RPMI7951 (cell line): ENCODE measurements at regions not wholly inside any gene's neighbourhood (a gene's known extent, or its start where the extent isn't known, plus 50 kb on each side); places are given as distances from the start of the nearest gene placed in this dataset.

ENCODE experiments used
- DNase-seq: peaks from one replicate; pipeline ENCODE4 v3.0.0-alpha.2; 2012; ENCODE audit warnings: low read depth

GRCh38 chr11:128301756-128302155 is 285.6 kb downstream of the ETS1 start:
- DNase-seq, result no peak

- no peak for DNase-seq
Measured at GRCh38 chr11:128300785-128301184, 286.6 kb downstream of the ETS1 start.

DNA sequence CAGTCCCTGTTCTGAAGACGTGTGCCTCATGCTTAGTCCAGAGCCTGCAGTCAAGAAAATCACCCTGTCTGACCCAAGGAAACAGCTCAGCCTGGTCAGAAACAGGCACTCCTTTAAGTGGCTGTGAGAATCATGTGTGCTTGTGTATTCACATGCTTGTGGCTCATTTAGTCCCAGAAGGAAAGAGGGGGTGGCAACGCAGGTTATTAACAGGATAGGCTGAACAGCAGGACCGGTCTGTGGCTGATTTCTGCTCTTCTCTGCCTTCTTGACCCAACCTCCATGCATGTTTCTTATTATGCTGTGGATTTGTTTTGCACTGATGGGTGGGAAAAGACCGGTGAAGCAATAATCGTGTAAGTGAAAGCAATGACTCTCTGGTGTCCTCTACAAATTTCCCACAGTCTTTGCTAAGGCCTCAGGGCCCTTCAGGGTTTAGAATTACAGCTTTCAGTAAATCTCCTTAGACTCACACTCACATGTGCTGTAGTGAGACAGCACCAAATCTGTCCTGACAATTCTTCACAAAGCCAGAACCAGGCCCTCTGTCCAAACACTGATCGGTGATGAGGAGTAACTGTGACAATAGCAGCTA is 288.1 kb downstream of the ETS1 start:
- peak; percentile 87 for DNase-seq

DNA sequence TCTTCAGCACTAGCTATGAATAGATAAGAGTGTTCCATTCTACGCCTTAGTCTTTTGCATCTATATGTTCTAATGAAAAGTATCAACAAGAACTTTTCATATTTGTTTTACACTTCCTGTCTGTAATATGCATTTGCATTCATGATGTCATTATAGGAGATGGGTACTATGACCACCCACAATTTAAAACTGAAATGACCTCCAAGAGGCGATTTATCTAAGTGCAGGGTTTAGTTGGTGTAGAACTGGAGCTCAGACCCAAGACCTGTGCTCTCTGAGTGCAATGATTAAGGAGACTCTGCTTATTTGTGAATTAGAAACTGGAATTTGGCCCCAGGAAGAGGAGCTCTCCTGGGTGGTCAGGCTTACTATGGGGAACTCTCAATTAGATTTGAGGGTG is 289.1 kb downstream of the ETS1 start:
- no peak for DNase-seq

DNA sequence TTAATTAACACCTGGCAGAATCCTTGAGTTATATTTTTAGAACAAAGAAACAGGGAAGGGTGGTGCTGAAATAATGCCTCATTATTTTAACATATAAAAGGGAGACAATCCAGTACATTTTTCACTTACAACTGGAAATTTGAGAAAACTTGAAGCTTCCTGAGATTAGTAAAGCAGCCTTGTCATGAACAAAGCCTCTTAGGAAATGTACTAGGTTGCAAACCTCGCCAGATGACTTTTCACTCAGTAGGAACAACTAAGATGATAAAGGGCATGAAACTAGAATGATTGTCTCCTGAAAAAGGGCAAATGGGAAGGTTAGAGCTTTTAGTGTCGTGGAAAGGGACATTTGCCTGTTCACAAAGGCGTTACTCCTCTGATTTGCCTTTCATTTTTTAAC is 289.6 kb downstream of the ETS1 start:
- no peak for DNase-seq

DNA sequence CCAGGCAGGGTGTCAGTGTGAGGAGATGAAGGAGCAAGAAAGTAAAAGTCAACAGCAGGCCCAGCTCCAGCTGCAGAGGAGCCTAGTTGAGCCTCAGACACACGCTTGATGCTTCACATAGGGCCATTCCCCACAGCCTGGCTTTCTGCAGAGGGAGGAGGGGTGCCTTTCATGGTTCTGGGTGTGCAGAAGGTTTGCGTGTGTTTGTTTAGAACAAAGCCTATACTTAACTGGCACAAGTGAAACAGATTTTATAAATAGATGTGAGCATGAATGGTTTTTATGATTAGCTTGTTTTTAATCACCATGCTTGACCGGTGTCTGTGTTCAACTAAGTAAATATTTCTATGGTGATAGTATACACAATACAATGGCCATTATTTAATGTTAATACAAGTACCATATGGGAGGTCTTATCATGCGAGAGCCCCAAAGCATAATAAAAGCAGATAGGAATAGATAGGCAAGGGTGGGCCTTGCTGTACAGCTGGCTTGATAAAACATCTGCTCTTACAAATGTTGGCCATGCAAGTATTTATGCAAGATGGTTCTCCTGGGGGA is 290.2 kb downstream of the ETS1 start:
- no peak for DNase-seq

- DNase-seq, result no peak
Measured at GRCh38 chr11:128294671-128295050, 292.7 kb downstream of the ETS1 start.

DNA sequence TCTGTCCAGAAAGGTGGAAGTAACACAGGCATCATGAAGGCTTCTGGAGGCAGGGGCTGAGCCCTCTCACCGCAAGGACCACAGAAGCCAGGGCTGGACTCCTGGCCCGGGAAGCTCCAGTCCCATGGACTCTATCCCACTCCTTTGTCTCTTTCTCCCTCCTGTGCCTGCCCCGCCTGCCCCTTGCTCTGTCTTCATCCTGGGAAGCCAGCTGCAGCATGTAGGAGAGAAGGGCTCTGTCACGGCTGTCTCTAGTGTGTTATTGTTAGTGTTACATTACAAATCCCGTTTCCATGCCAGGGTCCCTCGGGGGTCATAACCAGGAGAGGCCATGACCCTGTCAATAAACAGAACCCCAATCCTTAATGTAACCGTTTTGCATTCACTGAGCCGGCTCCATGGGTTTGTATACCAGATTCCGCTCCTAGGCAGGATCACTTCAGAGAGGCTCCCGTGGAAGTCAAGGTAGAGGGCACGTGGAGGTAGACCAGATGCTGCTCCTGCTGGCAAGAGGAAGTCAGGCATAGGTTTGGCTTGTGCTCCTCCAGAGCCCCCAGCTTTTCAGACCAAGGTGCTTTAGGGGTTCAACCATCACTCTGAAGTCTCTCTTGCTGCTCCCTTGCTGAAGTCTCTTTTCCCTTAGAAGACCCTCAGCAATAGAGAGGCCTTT is 293.2 kb downstream of the ETS1 start:
- no peak for DNase-seq

GRCh38 chr11:128291835-128292234 is 295.5 kb downstream of the ETS1 start:
- no peak for DNase-seq

DNA sequence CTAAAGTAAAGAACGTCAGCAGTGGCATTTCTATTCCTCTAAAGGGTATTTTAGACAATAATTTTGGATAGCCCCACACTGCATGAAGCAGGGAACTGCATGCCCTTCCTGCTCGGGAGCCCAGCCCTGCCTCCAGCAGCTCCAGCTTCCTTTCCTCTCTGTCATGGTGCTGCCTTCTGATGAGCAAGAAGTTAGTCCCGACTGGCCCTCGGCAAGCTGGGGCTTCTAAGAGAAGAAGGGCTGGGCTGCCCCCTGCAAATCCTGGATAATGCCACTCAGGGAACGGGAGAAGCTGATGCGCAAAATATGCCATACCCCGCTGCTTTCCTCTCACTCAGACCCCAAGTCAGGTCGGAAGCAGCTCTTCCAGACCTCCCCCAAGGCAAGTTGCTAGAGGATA is 296.4 kb downstream of the ETS1 start:
- DNase-seq, result no peak

GRCh38 chr11:128290106-128290840 is 297.1 kb downstream of the ETS1 start:
- DNase-seq, result peak; percentile 90

DNA sequence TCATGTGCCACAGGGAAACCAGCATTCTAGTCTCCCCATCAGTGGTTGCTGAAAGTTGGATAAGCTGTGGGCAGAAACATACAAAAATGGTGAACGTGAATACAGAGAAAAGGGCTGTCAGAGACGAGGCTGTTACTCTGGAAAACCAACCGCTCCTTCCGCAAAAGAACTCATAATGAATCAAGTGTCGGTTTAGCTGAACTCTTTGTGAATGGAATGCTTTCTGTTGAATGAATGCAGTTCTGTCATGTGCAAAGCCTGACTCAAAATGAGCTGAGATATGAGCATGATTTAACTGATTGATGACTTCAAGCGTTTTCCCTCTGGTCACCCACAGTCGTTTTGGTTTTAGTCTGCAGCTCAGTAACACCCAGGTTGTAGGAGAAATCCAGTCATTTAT is 298.3 kb downstream of the ETS1 start:
- DNase-seq, result peak; percentile 55

GRCh38 chr11:128288368-128288767 is 299.0 kb downstream of the ETS1 start:
- peak; percentile 39 for DNase-seq

GRCh38 chr11:128285321-128285720 is 302.0 kb downstream of the ETS1 start:
- DNase-seq, result no peak

DNA sequence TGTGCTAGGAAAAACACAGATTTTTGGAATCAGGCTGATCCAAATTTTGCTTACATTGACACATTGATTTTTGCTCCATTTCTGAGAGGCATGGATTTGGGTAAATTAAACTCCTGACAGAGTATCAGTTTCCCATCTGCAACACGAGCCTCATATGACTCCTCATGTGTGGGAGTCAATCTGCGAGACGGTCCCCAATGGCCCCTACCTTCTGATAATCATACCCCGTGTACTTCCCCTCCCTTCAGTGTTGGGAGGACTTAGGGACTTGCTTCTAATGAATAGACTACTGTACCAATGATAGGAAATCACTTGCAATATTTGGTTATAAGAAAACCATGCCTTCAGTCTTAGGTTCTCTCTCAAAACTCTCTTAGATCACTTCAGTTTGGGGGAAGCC is 302.7 kb downstream of the ETS1 start:
- DNase-seq, result no peak

DNA sequence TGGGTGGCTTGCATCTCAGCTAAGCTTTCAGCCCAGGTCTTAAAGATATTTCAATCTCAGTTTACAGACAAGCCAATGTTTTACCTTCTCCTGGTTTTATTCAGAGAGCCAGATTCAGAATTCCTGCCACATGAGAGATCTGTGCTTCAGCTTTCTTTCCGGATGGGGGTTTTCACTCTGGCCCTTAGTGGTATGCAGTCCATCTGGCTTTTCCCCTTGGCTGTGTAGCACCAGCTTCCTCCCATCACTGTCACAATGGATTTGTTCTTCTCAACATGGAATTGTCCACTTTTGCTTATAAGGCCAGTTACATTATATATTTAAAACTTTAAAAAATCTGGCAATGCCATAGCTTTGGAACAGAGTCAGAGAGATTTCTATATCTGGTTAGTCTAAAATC is 303.9 kb downstream of the ETS1 start:
- peak; percentile 18 for DNase-seq

- DNase-seq, result no peak
Measured at GRCh38 chr11:128282053-128282452, 305.3 kb downstream of the ETS1 start.

GRCh38 chr11:128279866-128280265 is 307.5 kb downstream of the ETS1 start:
- DNase-seq, result peak; percentile 13

DNA sequence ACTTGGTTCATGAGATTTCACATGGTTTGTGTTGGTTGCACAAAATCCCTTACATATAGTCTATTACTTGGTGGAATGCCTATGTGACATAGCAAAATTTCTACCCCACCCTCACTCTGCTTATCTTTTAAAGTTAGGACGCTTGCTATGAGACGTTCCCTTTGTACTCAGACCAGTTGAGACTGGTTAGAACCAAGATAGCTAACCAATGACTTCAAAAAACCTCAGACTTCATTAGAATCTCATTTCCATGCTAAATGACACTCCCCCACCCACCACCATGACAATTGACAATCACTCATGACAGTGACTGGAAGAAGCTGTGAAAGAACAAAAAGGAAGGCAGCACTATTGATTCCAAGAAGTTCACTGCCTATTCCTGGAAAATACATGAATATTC is 313.6 kb downstream of the ETS1 start:
- DNase-seq, result no peak

DNA sequence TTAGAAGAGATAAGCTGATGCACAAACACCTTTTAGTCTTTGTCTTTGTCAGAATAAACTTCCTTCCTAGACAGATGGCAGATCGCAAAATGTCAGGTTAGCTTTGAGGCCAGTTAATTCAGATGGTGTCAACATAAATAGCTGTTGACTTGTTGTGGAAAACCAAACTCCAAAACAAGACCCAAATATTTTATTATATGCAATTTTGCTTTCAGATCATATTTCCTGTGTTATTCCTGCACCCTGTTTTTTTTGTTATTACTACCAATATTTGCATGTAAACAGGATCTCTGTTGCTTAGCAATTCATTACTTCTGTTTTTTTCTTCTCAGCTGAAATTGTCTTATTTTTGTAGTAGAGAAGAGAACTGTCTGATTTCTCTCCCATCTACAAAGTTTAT is 316.0 kb downstream of the ETS1 start:
- no peak for DNase-seq

GRCh38 chr11:128269466-128269865 is 317.9 kb downstream of the ETS1 start:
- no peak for DNase-seq

DNA sequence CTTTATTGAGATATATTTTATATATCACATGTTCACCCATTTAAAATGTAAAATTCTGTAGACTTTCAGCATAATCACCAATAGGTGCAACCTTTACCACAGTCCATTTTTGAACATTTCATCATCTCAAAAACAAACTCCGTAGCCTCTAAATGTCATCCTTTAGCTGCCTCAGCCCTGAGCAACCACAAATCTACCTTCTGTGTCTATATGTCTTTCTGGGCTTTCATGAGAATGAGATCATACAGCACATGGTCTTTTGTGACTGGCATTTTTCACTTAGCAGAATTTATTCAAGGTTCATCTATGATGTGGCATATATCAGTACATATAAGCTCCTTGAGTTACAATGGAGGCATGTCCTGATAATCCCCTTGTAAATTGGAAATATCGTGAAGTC is 320.5 kb downstream of the ETS1 start:
- DNase-seq, result no peak
